Mesenchymal stem cell (in vitro differentiated cells and primary cell): ENCODE measurements at regions not wholly inside any gene's neighbourhood (a gene's known extent, or its start where the extent isn't known, plus 50 kb on each side); places are given as distances from the start of the nearest gene placed in this dataset.

Source experiments
- DNase-seq: peaks from one replicate; pipeline ENCODE4 v3.0.0-alpha.2; 2013
- H2AFZ ChIP-seq: one replicate; pipeline ENCODE4 v1.6.1; 2013; ENCODE audit warnings: low read depth, mild to moderate bottlenecking, control low read depth, inconsistent platforms, low read length, moderate library complexity
- H2AK5ac ChIP-seq: 2 replicates; pipeline ENCODE4 v1.6.1; 2013; ENCODE audit warnings: low read length, moderate library complexity, mild to moderate bottlenecking, inconsistent platforms; ENCODE audit not compliant: severe bottlenecking
- H2BK120ac ChIP-seq: one replicate; pipeline ENCODE4 v1.6.1; 2013; ENCODE audit warnings: low read depth, mild to moderate bottlenecking, inconsistent platforms, low read length, moderate library complexity
- H2BK12ac ChIP-seq, 2 experiments: one replicate each; pipeline ENCODE4 v1.6.1; 2013; ENCODE audit warnings: inconsistent platforms in 2 of 2, low read length in 2 of 2, mild to moderate bottlenecking in 2 of 2, moderate library complexity in 2 of 2, control low read depth in 1 of 2
- H2BK15ac ChIP-seq: one replicate; pipeline ENCODE4 v1.6.1; 2013; ENCODE audit warnings: mild to moderate bottlenecking, low read depth, inconsistent platforms; ENCODE audit not compliant: poor library complexity, severe bottlenecking
- H2BK5ac ChIP-seq: 2 replicates; pipeline ENCODE4 v1.6.1; 2013; ENCODE audit warnings: low read depth, mild to moderate bottlenecking, low read length, control low read depth, inconsistent platforms; ENCODE audit not compliant: poor library complexity, severe bottlenecking
- H3K14ac ChIP-seq, 2 experiments: one replicate each; pipeline ENCODE4 v1.6.1; 2013; ENCODE audit warnings: inconsistent platforms in 2 of 2, low read length in 2 of 2, control low read depth in 1 of 2, mild to moderate bottlenecking in 1 of 2, moderate library complexity in 1 of 2
- H3K18ac ChIP-seq, 2 experiments: one replicate each; pipeline ENCODE4 v1.6.1; 2013; ENCODE audit warnings: inconsistent platforms in 2 of 2, low read length in 2 of 2, control low read depth in 1 of 2, low read depth in 1 of 2, mild to moderate bottlenecking in 1 of 2
- H3K23ac ChIP-seq, 2 experiments: one replicate each; pipeline ENCODE4 v1.6.1; 2013; ENCODE audit warnings: inconsistent platforms in 2 of 2, low read length in 2 of 2, mild to moderate bottlenecking in 2 of 2, moderate library complexity in 2 of 2, control low read depth in 1 of 2
- H3K27ac ChIP-seq: 2 replicates; pipeline ENCODE4 v1.5.1; 2013; ENCODE audit warnings: mild to moderate bottlenecking, moderate library complexity, low read length, control low read depth, inconsistent platforms; ENCODE audit not compliant: poor library complexity, severe bottlenecking
- H3K27me3 ChIP-seq, 2 experiments: 2 replicates each; pipeline versions ENCODE4 v1.6.1 to v1.7.0; 2013; ENCODE audit warnings: low read length in 2 of 2, mild to moderate bottlenecking in 2 of 2, moderate library complexity in 2 of 2, control low read depth in 1 of 2, inconsistent platforms in 1 of 2; ENCODE audit not compliant: control insufficient read depth in 1 of 2, insufficient read depth in 1 of 2
- H3K36me3 ChIP-seq, 2 experiments: 2 replicates each; pipeline versions ENCODE4 v1.6.1 to v1.7.0; 2013; ENCODE audit warnings: low read length in 2 of 2, control low read depth in 1 of 2, inconsistent platforms in 1 of 2, low read depth in 1 of 2, mild to moderate bottlenecking in 1 of 2; ENCODE audit not compliant: insufficient read depth in 2 of 2, control insufficient read depth in 1 of 2
- H3K4ac ChIP-seq, 2 experiments: one replicate each; pipeline ENCODE4 v1.6.1; 2013; ENCODE audit warnings: inconsistent platforms in 2 of 2, low read length in 2 of 2, mild to moderate bottlenecking in 2 of 2, moderate library complexity in 2 of 2, control low read depth in 1 of 2, low read depth in 1 of 2
- H3K4me1 ChIP-seq: 2 replicates; pipeline ENCODE4 v1.6.1; 2013; ENCODE audit warnings: low read depth, low read length, control low read depth; ENCODE audit not compliant: control insufficient read depth, insufficient read depth
- H3K4me2 ChIP-seq: 2 replicates; pipeline ENCODE4 v1.6.1; 2013; ENCODE audit warnings: low read length, mild to moderate bottlenecking, inconsistent platforms; ENCODE audit not compliant: poor library complexity, severe bottlenecking
- H3K4me3 ChIP-seq, 2 experiments: 2 replicates each; pipeline versions ENCODE4 v1.5.1 to v1.7.0; 2013; ENCODE audit warnings: low read length in 2 of 2, mild to moderate bottlenecking in 2 of 2, control low read depth in 1 of 2, low read depth in 1 of 2; ENCODE audit not compliant: insufficient read depth in 1 of 2
- H3K79me1 ChIP-seq: replicated peaks from 2 replicates; pipeline ENCODE4 v1.6.1; 2013; ENCODE audit warnings: mild to moderate bottlenecking, control low read depth, low read length, inconsistent platforms; ENCODE audit not compliant: poor library complexity, severe bottlenecking
- H3K9ac ChIP-seq: 2 replicates; pipeline ENCODE4 v1.7.0; 2013; ENCODE audit warnings: mild to moderate bottlenecking, low read length, moderate library complexity
- H3K9me3 ChIP-seq: 2 replicates; pipeline ENCODE4 v1.7.0; 2013; ENCODE audit warnings: mild to moderate bottlenecking, low read length; ENCODE audit not compliant: control insufficient read depth
- H4K8ac ChIP-seq: one replicate; pipeline ENCODE4 v1.6.1; 2013; ENCODE audit warnings: inconsistent platforms, mild to moderate bottlenecking, low read length, moderate library complexity
- H4K91ac ChIP-seq: one replicate; pipeline ENCODE4 v1.6.1; 2013; ENCODE audit warnings: mild to moderate bottlenecking, low read length, inconsistent platforms
- WGBS: methylation state at CpG from one replicate; pipeline ENCODE4 v1.1.7; 2013; ENCODE audit warnings: mixed read lengths; 5-methylcytosine and 5-hydroxymethylcytosine counted together

- no peaks in the 10 kb centered on the region for H3K9me3 ChIP-seq
- no peaks in the 10 kb centered on the region for H3K79me1 ChIP-seq
- H2AK5ac ChIP-seq = no peak overlapping the region
- H4K8ac ChIP-seq = no peak overlapping the region
- no peak overlapping the region for H2BK15ac ChIP-seq
- H3K14ac ChIP-seq = no peak overlapping the region
- no peak overlapping the region for H3K4ac ChIP-seq
- H2BK120ac ChIP-seq = no peak overlapping the region
- no peak overlapping the region for H2BK5ac ChIP-seq
- H3K18ac ChIP-seq = no peak overlapping the region
- no peaks in the 10 kb centered on the region for H3K36me3 ChIP-seq
- no CpG with 5 or more reads among the region's 1 CpG for WGBS
- H3K4me3 ChIP-seq = no peak overlapping the region
- no peak overlapping the region for H3K23ac ChIP-seq
- no peak overlapping the region for H3K4me2 ChIP-seq
- H2BK12ac ChIP-seq = no peak overlapping the region
- no peak for DNase-seq
- no peak overlapping the region for H3K9ac ChIP-seq
- H3K4me1 ChIP-seq = no peaks in the 10 kb centered on the region
- no peak overlapping the region for H3K27ac ChIP-seq
- H4K91ac ChIP-seq = no peak overlapping the region
- H3K27me3 ChIP-seq = peaks cover 4% of the 10 kb centered on the region in 2 experiments
- H2AFZ ChIP-seq = no peak overlapping the region
These were observed 142.5 kb downstream of the CTH start for GRCh38 chr1:70553567-70553956.

GRCh38 chr1:70554341-70554740 lies 143.3 kb downstream of the CTH start:
- Histone ChIP-seq H3K9me3 (no peaks in the 10 kb centered on the region), H3K9ac (no peak overlapping the region), H3K79me1 (no peaks in the 10 kb centered on the region), H2BK5ac (no peak overlapping the region), H3K4me1 (no peaks in the 10 kb centered on the region), H3K4me2 (no peak overlapping the region), H2BK12ac (no peak overlapping the region), H2BK120ac (no peak overlapping the region), H3K27ac (no peak overlapping the region), H3K27me3 (peaks cover 4% of the 10 kb centered on the region in 2 experiments), H2AK5ac (no peak overlapping the region), H4K91ac (no peak overlapping the region), H3K4me3 (no peak overlapping the region), H3K14ac (no peak overlapping the region), H3K36me3 (no peaks in the 10 kb centered on the region), H3K23ac (no peak overlapping the region), H4K8ac (no peak overlapping the region), H2BK15ac (no peak overlapping the region), H2AFZ (no peak overlapping the region), H3K4ac (no peak overlapping the region), H3K18ac (no peak overlapping the region)
- 85% methylated on average over 2 of the region's 2 CpGs for WGBS
- no peak for DNase-seq

- DNase-seq = no peak
- no peak overlapping the region for H3K4ac ChIP-seq
- WGBS = no CpG with 5 or more reads among the region's 2 CpGs
- no peak overlapping the region for H3K18ac ChIP-seq
- H3K23ac ChIP-seq = no peak overlapping the region
- H2AFZ ChIP-seq = no peak overlapping the region
- no peak overlapping the region for H2BK15ac ChIP-seq
- H3K4me2 ChIP-seq = no peak overlapping the region
- H4K8ac ChIP-seq = no peak overlapping the region
- no peaks in the 10 kb centered on the region for H3K9me3 ChIP-seq
- H3K27me3 ChIP-seq = peaks cover 4% of the 10 kb centered on the region in 2 experiments
- H2BK120ac ChIP-seq = no peak overlapping the region
- H3K9ac ChIP-seq = no peak overlapping the region
- H2BK5ac ChIP-seq = no peak overlapping the region
- no peak overlapping the region for H2BK12ac ChIP-seq
- H3K27ac ChIP-seq = no peak overlapping the region
- no peak overlapping the region for H3K4me3 ChIP-seq
- H4K91ac ChIP-seq = no peak overlapping the region
- no peaks in the 10 kb centered on the region for H3K36me3 ChIP-seq
- no peaks in the 10 kb centered on the region for H3K79me1 ChIP-seq
- no peak overlapping the region for H2AK5ac ChIP-seq
- no peak overlapping the region for H3K14ac ChIP-seq
- H3K4me1 ChIP-seq = no peaks in the 10 kb centered on the region
These were observed 145.5 kb downstream of the CTH start for GRCh38 chr1:70556541-70556940.

GRCh38 chr1:70567167-70567566 lies 156.1 kb downstream of the CTH start:
- Histone ChIP-seq H3K14ac (no peak overlapping the region), H2BK12ac (no peak overlapping the region), H2AFZ (no peak overlapping the region), H3K27me3 (no peaks in the 10 kb centered on the region), H3K9ac (no peak overlapping the region), H3K4me2 (no peak overlapping the region), H3K9me3 (no peaks in the 10 kb centered on the region), H4K91ac (no peak overlapping the region), H3K4ac (no peak overlapping the region), H3K36me3 (no peaks in the 10 kb centered on the region), H2AK5ac (no peak overlapping the region), H3K18ac (no peak overlapping the region), H2BK15ac (no peak overlapping the region), H3K27ac (no peak overlapping the region), H3K79me1 (no peaks in the 10 kb centered on the region), H4K8ac (no peak overlapping the region), H2BK120ac (no peak overlapping the region), H3K23ac (no peak overlapping the region), H3K4me1 (no peaks in the 10 kb centered on the region), H2BK5ac (no peak overlapping the region), H3K4me3 (no peak overlapping the region)
- 85% methylated on average over 5 of the region's 5 CpGs for WGBS
- DNase-seq = no peak
